ENCODE measurements at regions not wholly inside any gene's neighbourhood (a gene's known extent, or its start where the extent isn't known, plus 50 kb on each side); places are given as distances from the start of the nearest gene placed in this dataset.

DNA sequence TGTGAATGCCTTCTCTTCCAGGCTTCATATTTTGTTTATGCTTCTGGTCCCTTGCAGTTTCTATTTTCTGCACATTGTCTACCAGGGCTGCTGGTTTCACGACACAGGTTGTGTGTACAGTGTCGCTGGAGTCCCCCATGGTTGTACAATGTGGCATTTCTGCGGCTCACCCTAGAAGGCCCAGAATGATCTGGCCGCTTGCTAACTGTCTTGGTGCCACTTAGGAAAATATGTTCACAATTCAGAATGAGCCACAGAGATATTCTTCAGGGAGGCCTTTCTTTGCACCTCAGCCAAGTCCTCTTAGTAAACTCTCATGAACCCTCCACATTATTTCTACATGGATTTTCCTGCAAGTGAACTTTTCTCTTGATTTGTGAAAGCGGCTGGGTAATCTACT is 195.4 kb downstream of the SUDS3 start:
- no peak overlapping the region for H3K9ac ChIP-seq (ENCODE audit: extremely low read depth, low read length, poor library complexity, severe bottlenecking)
- H3K36me3 ChIP-seq (ENCODE audit: control insufficient read depth, insufficient read depth, low read length): no peaks in the 10 kb centered on the region
- H3K4me3 ChIP-seq (ENCODE audit: low read length): no peak overlapping the region
- Mint-ChIP-seq H3K36me3 (ENCODE audit: low read depth) (no peaks in the 10 kb centered on the region), H3K27me3 (ENCODE audit: insufficient read depth) (no peaks in the 10 kb centered on the region), H3K4me3 (no peak overlapping the region), H3K27ac (no peak overlapping the region), H3K4me1 (no peaks in the 10 kb centered on the region), H3K9me3 (peaks cover 40% of the 10 kb centered on the region)
- no peak for TF ChIP-seq CTCF (conservative IDR thresholded peaks at IDR 0.05)
- no peak for DNase-seq
- H3K4me1 ChIP-seq (ENCODE audit: control insufficient read depth, insufficient read depth, low read length): no peaks in the 10 kb centered on the region
- H3K27ac ChIP-seq (ENCODE audit: low read depth, low read length): no peak overlapping the region
- no peaks in the 10 kb centered on the region for H3K27me3 ChIP-seq (ENCODE audit: control insufficient read depth, insufficient read depth, low read length, poor library complexity, severe bottlenecking)
- H3K9me3 ChIP-seq (ENCODE audit: control insufficient read depth, low read length): peaks cover 47% of the 10 kb centered on the region
- WGBS, 2 experiments (ENCODE audit: insufficient coverage in 1 of 2, insufficient read length in 1 of 2): 90 to 100% methylated on average over 5 of the region's 5 CpGs

DNA sequence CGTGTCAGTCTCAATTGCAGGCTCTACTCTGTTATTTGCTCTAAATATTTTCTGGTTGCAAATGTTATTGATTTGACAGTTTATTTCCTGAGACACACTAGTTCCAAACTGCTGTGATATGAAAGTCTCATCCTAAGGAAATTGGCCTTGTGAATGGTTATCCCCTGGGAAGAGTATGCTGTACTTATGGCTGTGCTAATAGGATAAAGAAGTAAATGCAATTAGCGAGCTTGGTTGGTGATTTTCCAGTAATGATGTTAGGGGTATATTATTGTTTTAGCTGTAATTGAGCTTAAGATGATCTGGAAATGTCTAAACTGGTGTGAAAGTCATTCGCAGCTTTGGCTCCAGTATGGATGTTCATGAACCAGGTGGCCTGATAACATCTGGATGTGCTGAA is 197.9 kb downstream of the SUDS3 start:
- WGBS, 2 experiments (ENCODE audit: insufficient coverage in 1 of 2, insufficient read length in 1 of 2): 90 to 91% methylated on average over 3 of the region's 3 CpGs
- H3K27ac ChIP-seq (ENCODE audit: low read depth, low read length): no peak overlapping the region
- no peak overlapping the region for H3K4me3 Mint-ChIP-seq

DNA sequence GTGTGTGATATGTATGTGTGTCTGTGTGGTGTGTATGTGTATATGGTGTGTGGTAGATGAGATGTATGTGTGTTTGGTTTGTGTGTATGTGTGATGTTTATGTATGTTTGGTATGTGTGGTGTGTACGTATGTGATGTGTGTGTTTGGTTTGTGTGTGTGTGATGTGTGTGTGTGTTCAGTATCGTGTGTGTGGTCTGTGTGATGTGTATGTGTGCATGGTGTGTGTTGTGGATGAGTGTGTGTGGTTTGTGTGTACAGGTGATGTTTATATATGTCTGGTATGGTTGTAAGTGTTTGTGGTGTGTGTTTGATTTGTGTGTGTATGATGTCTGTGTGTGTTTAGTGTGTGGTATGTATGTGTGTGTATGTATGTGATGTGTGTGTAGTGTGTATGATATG is 199.4 kb downstream of the SUDS3 start:
- peaks cover 24% of the 10 kb centered on the region for H3K9me3 Mint-ChIP-seq
- no peak for TF ChIP-seq CTCF (conservative IDR thresholded peaks at IDR 0.05)
- Histone ChIP-seq H3K36me3 (ENCODE audit: control insufficient read depth, insufficient read depth, low read length) (no peaks in the 10 kb centered on the region), H3K27ac (ENCODE audit: low read depth, low read length) (no peak overlapping the region), H3K4me3 (ENCODE audit: low read length) (no peak overlapping the region), H3K9me3 (ENCODE audit: control insufficient read depth, low read length) (peaks cover 32% of the 10 kb centered on the region), H3K9ac (ENCODE audit: extremely low read depth, low read length, poor library complexity, severe bottlenecking) (no peak overlapping the region), H3K4me1 (ENCODE audit: control insufficient read depth, insufficient read depth, low read length) (no peaks in the 10 kb centered on the region), H3K27me3 (ENCODE audit: control insufficient read depth, insufficient read depth, low read length, poor library complexity, severe bottlenecking) (no peaks in the 10 kb centered on the region)
- no peak overlapping the region for H3K27ac Mint-ChIP-seq
- WGBS, 2 experiments (ENCODE audit: insufficient coverage in 1 of 2, insufficient read length in 1 of 2): 94 to 100% methylated on average over 1 to 2 of the region's 2 CpGs
- no peaks in the 10 kb centered on the region for H3K27me3 Mint-ChIP-seq (ENCODE audit: insufficient read depth)
- no peaks in the 10 kb centered on the region for H3K36me3 Mint-ChIP-seq (ENCODE audit: low read depth)
- DNase-seq: no peak
- H3K4me3 Mint-ChIP-seq: no peak overlapping the region
- H3K4me1 Mint-ChIP-seq: no peaks in the 10 kb centered on the region

More for the DNA sequence above, 197.9 kb downstream of the SUDS3 start:
- Histone ChIP-seq H3K36me3 (ENCODE audit: control insufficient read depth, insufficient read depth, low read length) (no peaks in the 10 kb centered on the region), H3K27me3 (ENCODE audit: control insufficient read depth, insufficient read depth, low read length, poor library complexity, severe bottlenecking) (no peaks in the 10 kb centered on the region), H3K9ac (ENCODE audit: extremely low read depth, low read length, poor library complexity, severe bottlenecking) (no peak overlapping the region), H3K4me1 (ENCODE audit: control insufficient read depth, insufficient read depth, low read length) (no peaks in the 10 kb centered on the region), H3K4me3 (ENCODE audit: low read length) (no peak overlapping the region), H3K9me3 (ENCODE audit: control insufficient read depth, low read length) (peaks cover 47% of the 10 kb centered on the region)
- no peaks in the 10 kb centered on the region for H3K27me3 Mint-ChIP-seq (ENCODE audit: insufficient read depth)
- no peaks in the 10 kb centered on the region for H3K36me3 Mint-ChIP-seq (ENCODE audit: low read depth)
- no peak for TF ChIP-seq CTCF (conservative IDR thresholded peaks at IDR 0.05)
- peaks cover 38% of the 10 kb centered on the region for H3K9me3 Mint-ChIP-seq
- H3K4me1 Mint-ChIP-seq: no peaks in the 10 kb centered on the region
- H3K27ac Mint-ChIP-seq: no peak overlapping the region
- DNase-seq: no peak
